Transverse colon (tissue), 4 donors: ENCODE measurements at regions not wholly inside any gene's neighbourhood (a gene's known extent, or its start where the extent isn't known, plus 50 kb on each side); places are given as distances from the start of the nearest gene placed in this dataset.

Experiments
- DNase-seq: peaks from one replicate; pipeline ENCODE4 v3.0.0-alpha.2; 2019
- H3K27ac ChIP-seq, 4 donors: fragments of 200-600 bp; sonication (generic); 2 replicates each; pipeline ENCODE4 v1.5.1; 2016 to 2018; ENCODE audit warnings: inconsistent platforms in 4 of 4
- H3K27me3 ChIP-seq: fragments of 200-600 bp; sonication (generic); 2 replicates; pipeline ENCODE4 v1.5.1; 2017; ENCODE audit warnings: inconsistent platforms
- H3K36me3 ChIP-seq, 4 donors: fragments of 200-600 bp; sonication (generic); 2 replicates each; pipeline ENCODE4 v1.5.1; 2017 to 2019; ENCODE audit warnings: inconsistent platforms in 4 of 4
- H3K4me1 ChIP-seq, 4 donors: fragments of 200-600 bp; sonication (generic); 2 replicates each; pipeline ENCODE4 v1.5.1; 2017 to 2020; ENCODE audit warnings: inconsistent platforms in 4 of 4
- H3K4me3 ChIP-seq, 4 donors: fragments of 200-600 bp; sonication (generic); 1 replicate in 1 of 4; 2 replicates in 3 of 4; pipeline versions ENCODE4 v1.5.1 to v1.6.1; 2017 to 2019; ENCODE audit warnings: inconsistent platforms in 4 of 4
- H3K9me3 ChIP-seq, 2 donors: fragments of 200-600 bp; sonication (generic); 2 replicates each; pipeline ENCODE4 v1.5.1; 2017 to 2019; ENCODE audit warnings: inconsistent platforms in 2 of 2
- EP300 ChIP-seq: sonication (generic); formaldehyde crosslinking; IDR thresholded peaks from one replicate; pipeline ENCODE4 v1.6.1; 2017; ENCODE audit warnings: antibody characterized with exemption, low read depth
- POLR2A ChIP-seq: fragments of 450-650 bp; IDR thresholded peaks from one replicate; pipeline ENCODE4 v1.6.1; 2016; ENCODE audit warnings: antibody characterized with exemption, mild to moderate bottlenecking, moderate library complexity
- POLR2AphosphoS5 ChIP-seq, 3 donors: sonication (generic); formaldehyde crosslinking; IDR thresholded peaks; one replicate each; pipeline ENCODE4 v1.6.1; 2016; ENCODE audit warnings: antibody characterized with exemption in 3 of 3
- WGBS, 2 donors: methylation state at CpG; one replicate each; pipeline ENCODE4 v1.1.5; 2018; ENCODE audit warnings: low coverage in 1 of 2; 5-methylcytosine and 5-hydroxymethylcytosine counted together
- in situ Hi-C, 4 donors: fragments of 200-750 bp; cut with MboI; loops; one replicate each; pipeline versions ENCODE4 v1.15.0 to v1.15.1; 2017; ENCODE audit warnings: low sequenced_read_pairs in 3 of 4, low pct_ligation_motif_present in 1 of 4, low pct_unique_long_range_greater_than_20kb in 1 of 4
- intact Hi-C: fragments of 100-400 bp; cut with DNase I; formaldehyde crosslinking; loops from one replicate; pipeline ENCODE4 v1.15.1; 2023; ENCODE audit warnings: low total_unique reads
- TF ChIP-seq, protein P1 (sequence below), 5 experiments: fragments of 200-600 bp in 3 of 5; fragments of 450-650 bp in 2 of 5; sonication (generic) in 3 of 5; IDR thresholded peaks; 1 replicate in 2 of 5; 2 replicates in 3 of 5; pipeline ENCODE4 v1.5.1; 2016 to 2017; ENCODE audit warnings: antibody characterized with exemption in 5 of 5, inconsistent platforms in 3 of 5, mild to moderate bottlenecking in 2 of 5, moderate library complexity in 1 of 5

DNA sequence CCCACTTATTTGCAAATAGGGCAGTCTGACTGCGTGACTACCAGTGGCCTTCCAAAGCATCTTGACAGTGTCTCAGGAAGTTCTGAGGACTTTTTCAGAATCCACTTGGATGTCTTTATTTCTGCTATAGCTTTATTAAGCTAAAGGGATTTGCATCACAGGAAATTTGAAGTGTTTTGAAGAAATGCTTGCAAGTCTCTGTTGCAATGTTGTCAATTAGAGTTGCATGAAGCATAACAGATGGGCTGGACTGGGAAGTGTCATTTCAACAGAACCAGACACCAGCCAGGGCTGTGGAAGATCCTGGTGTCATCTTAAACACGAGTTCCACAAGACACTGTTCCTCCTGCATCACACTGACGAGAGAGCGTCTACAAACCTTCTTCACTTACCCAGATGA, 224.5 kb downstream of the EN1 start:
- Histone ChIP-seq H3K4me1 (no peaks in the 10 kb centered on the region), H3K36me3 (no peaks in the 10 kb centered on the region), H3K27ac (no peak overlapping the region), H3K9me3 (no peaks in the 10 kb centered on the region), H3K27me3 (no peaks in the 10 kb centered on the region), H3K4me3 (no peak overlapping the region)
- TF ChIP-seq, protein P1, sequence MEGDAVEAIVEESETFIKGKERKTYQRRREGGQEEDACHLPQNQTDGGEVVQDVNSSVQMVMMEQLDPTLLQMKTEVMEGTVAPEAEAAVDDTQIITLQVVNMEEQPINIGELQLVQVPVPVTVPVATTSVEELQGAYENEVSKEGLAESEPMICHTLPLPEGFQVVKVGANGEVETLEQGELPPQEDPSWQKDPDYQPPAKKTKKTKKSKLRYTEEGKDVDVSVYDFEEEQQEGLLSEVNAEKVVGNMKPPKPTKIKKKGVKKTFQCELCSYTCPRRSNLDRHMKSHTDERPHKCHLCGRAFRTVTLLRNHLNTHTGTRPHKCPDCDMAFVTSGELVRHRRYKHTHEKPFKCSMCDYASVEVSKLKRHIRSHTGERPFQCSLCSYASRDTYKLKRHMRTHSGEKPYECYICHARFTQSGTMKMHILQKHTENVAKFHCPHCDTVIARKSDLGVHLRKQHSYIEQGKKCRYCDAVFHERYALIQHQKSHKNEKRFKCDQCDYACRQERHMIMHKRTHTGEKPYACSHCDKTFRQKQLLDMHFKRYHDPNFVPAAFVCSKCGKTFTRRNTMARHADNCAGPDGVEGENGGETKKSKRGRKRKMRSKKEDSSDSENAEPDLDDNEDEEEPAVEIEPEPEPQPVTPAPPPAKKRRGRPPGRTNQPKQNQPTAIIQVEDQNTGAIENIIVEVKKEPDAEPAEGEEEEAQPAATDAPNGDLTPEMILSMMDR (IDR thresholded peaks at IDR 0.05): no peak
- TF ChIP-seq POLR2A: no peak
- TF ChIP-seq EP300: no peak
- TF ChIP-seq POLR2AphosphoS5 (IDR thresholded peaks at IDR 0.05): no peak
- WGBS, 2 donors: 75% methylated on average over 4 of the region's 4 CpGs; no CpG with 5 or more reads in 1 of the 2 donors
- intact Hi-C loops: no loop called here
- in situ Hi-C loops: no loop called here
- DNase-seq: no peak

DNA sequence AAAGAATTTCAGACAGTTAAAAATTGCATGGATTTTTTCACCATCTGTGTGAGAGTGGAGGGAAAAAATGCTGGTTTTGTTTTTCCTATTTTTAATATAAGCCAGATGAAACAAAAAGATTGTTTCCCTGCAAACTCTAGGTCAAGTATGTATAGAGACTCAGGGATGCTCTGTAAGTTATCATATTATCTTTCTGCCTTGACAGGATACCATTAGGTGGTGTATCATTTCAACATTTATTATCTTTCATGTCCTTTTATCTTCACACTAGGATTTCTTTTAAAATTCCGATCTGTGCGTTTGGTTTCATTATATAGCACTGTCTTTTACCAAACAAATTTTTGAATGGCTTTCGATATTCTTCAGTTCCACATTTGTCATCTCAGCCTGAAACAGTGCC, 225.3 kb downstream of the EN1 start:
- intact Hi-C loops: no loop called here
- no peaks in the 10 kb centered on the region for H3K27me3 ChIP-seq
- TF ChIP-seq POLR2AphosphoS5 (IDR thresholded peaks at IDR 0.05) (no peak), EP300 (no peak), POLR2A (no peak)
- TF ChIP-seq, protein P1 (IDR thresholded peaks at IDR 0.05): no peak

DNA sequence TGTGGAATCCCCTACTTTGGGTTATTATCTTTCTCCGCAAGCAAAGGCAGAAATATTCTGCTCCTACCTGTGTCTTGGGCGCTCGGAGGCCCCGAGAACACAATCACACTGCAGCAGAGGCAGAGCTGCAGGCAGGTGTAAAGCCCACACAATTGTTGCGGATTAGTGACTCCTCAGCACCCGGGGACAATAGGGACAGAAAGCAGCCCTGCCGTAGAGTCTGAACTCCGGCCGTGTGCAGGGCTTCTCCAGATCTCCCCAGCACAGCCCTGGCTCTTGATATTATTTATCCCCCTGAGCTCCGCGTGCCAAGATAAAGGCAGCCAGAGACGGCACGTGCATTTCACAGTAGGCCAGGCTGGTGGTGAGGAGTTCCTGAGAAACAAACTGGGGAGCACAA, 229.2 kb downstream of the EN1 start:
- in situ Hi-C loops: no loop called here

More for the DNA sequence above, 225.3 kb downstream of the EN1 start:
- Histone ChIP-seq H3K4me1 (no peaks in the 10 kb centered on the region), H3K36me3 (no peaks in the 10 kb centered on the region), H3K9me3 (no peaks in the 10 kb centered on the region), H3K4me3 (no peak overlapping the region), H3K27ac (no peak overlapping the region)
- DNase-seq: no peak
- WGBS, 2 donors: 80% methylated on average over 3 of the region's 3 CpGs
- in situ Hi-C loops: no loop called here

DNA sequence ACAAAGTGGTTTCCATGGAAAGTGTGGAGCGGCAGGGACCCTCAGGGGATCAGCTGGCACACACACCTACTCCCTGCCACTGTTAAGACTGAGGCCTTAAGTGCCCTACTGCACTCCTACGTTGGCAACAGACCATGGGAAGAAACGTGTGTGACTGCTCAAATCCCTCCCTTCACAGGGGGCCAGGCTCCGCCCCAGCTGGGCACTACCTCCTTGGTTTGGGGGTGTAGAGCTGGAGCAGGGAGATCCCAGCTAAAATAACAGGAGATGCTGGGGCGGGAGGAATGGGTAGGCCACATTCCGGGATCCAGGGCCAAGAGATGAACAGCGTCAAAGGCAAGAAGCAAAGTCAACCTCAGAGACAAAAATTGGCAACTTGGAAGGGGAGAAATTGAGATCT, 231.0 kb downstream of the EN1 start:
- H3K36me3 ChIP-seq: no peaks in the 10 kb centered on the region
- no peaks in the 10 kb centered on the region for H3K9me3 ChIP-seq
- in situ Hi-C loops (no loop called here), intact Hi-C loops (no loop called here)
- H3K4me1 ChIP-seq: no peaks in the 10 kb centered on the region
- no peak for DNase-seq
- no peak overlapping the region for H3K4me3 ChIP-seq
- 81% methylated on average over 7 of the region's 7 CpGs; no CpG with 5 or more reads in 1 of the 2 donors for WGBS, 2 donors
- no peak overlapping the region for H3K27ac ChIP-seq
- H3K27me3 ChIP-seq: no peaks in the 10 kb centered on the region
- TF ChIP-seq POLR2A: no peak
- no peak for TF ChIP-seq EP300
- TF ChIP-seq, protein P1 (IDR thresholded peaks at IDR 0.05): no peak
- TF ChIP-seq POLR2AphosphoS5 (IDR thresholded peaks at IDR 0.05): no peak

More for the DNA sequence above, 229.2 kb downstream of the EN1 start:
- no peak for DNase-seq
- intact Hi-C loops: no loop called here
- 78% methylated on average over 13 of the region's 13 CpGs; no CpG with 5 or more reads in 1 of the 2 donors for WGBS, 2 donors
- H3K4me1 ChIP-seq: no peaks in the 10 kb centered on the region
- H3K36me3 ChIP-seq: no peaks in the 10 kb centered on the region
- TF ChIP-seq POLR2AphosphoS5 (IDR thresholded peaks at IDR 0.05) (no peak), EP300 (no peak), POLR2A (no peak)
- TF ChIP-seq, protein P1 (IDR thresholded peaks at IDR 0.05): no peak
- no peaks in the 10 kb centered on the region for H3K27me3 ChIP-seq
- H3K4me3 ChIP-seq: no peak overlapping the region
- no peaks in the 10 kb centered on the region for H3K9me3 ChIP-seq
- H3K27ac ChIP-seq: no peak overlapping the region
